Brain microvascular endothelial cell (primary cell): ENCODE measurements at regions not wholly inside any gene's neighbourhood (a gene's known extent, or its start where the extent isn't known, plus 50 kb on each side); places are given as distances from the start of the nearest gene placed in this dataset.

ENCODE experiments used
- DNase-seq: peaks from one replicate; pipeline ENCODE4 v3.0.0-alpha.2; 2020
- H3K27ac ChIP-seq: fragments of 250-450 bp; sonication (Bioruptor Pico); 2 replicates; pipeline ENCODE4 v1.5.1; 2020; ENCODE audit warnings: mild to moderate bottlenecking, moderate library complexity
- H3K27me3 ChIP-seq: fragments of 250-450 bp; sonication (Bioruptor Pico); replicated peaks from 2 replicates; pipeline ENCODE4 v1.5.1; 2020; ENCODE audit warnings: mild to moderate bottlenecking
- H3K36me3 ChIP-seq: fragments of 250-450 bp; sonication (Bioruptor Pico); replicated peaks from 2 replicates; pipeline ENCODE4 v1.5.1; 2020; ENCODE audit warnings: mild to moderate bottlenecking
- H3K4me3 ChIP-seq: 2 replicates; pipeline ENCODE4 v1.5.1; 2011; ENCODE audit warnings: low read depth, mild to moderate bottlenecking, control low read depth, low read length, moderate library complexity
- in situ Hi-C: cut with HindIII; loops from 2 replicates; pipeline ENCODE4 v1.10.0; 2017; ENCODE audit warnings: low sequenced_read_pairs, low pct_ligation_motif_present
- TF ChIP-seq, protein P1 (sequence below): IDR thresholded peaks from 2 replicates; pipeline ENCODE4 v1.5.1; 2011; ENCODE audit warnings: low read depth, mild to moderate bottlenecking, moderate library complexity, low read length, control low read depth, inconsistent platforms; ENCODE audit errors: missing control alignments

DNA sequence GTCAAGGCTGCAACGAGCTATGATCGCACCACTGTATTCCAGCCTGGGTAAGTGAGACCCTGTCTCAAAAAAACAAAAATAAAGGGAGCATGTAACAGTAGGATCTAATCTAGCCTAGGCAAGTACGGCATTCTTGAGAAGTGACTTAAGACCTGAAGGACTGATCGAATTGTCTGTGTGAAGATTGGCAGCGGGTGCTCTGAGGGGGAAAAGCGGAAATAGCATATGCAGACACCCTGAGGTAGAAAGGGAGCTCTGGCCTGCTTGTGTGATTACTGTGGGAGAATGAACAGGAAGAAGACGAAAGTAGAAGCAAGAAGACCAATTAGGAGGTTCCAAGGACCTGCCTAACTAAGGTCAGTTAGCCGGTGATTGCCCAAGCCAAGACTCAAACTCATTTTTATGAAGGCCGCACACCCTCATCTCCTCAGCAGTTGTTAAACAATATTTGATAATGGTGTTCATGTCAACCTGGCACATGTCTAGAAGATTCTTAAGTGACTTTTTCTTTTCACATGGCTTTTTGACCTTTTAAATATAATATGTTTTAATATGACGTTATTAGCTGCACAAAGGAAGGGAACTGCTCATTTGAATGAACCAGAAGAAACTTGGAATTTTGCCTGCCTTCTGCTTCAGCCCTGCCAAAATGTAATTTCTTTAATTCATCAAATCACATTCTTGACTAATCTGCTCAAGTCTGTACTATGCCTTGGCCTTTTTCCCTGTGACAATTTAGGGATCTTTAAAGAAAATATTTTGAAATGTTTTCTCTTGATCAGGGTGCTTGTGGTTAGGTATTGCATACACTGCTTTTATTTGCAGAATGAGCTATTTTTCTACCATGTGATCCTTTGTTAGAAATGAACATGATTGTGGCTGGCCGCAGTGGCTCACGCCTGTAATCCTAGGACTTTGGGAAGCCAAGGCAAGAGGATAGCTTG is 289.2 kb upstream of the DMRT1 start:
- in situ Hi-C loops = no loop called here
- Histone ChIP-seq H3K36me3 (no peaks in the 10 kb centered on the region), H3K4me3 (no peak overlapping the region), H3K27me3 (no peaks in the 10 kb centered on the region), H3K27ac (no peak overlapping the region)
- DNase-seq = no peak
- TF ChIP-seq, protein P1, sequence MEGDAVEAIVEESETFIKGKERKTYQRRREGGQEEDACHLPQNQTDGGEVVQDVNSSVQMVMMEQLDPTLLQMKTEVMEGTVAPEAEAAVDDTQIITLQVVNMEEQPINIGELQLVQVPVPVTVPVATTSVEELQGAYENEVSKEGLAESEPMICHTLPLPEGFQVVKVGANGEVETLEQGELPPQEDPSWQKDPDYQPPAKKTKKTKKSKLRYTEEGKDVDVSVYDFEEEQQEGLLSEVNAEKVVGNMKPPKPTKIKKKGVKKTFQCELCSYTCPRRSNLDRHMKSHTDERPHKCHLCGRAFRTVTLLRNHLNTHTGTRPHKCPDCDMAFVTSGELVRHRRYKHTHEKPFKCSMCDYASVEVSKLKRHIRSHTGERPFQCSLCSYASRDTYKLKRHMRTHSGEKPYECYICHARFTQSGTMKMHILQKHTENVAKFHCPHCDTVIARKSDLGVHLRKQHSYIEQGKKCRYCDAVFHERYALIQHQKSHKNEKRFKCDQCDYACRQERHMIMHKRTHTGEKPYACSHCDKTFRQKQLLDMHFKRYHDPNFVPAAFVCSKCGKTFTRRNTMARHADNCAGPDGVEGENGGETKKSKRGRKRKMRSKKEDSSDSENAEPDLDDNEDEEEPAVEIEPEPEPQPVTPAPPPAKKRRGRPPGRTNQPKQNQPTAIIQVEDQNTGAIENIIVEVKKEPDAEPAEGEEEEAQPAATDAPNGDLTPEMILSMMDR = no peak

DNA sequence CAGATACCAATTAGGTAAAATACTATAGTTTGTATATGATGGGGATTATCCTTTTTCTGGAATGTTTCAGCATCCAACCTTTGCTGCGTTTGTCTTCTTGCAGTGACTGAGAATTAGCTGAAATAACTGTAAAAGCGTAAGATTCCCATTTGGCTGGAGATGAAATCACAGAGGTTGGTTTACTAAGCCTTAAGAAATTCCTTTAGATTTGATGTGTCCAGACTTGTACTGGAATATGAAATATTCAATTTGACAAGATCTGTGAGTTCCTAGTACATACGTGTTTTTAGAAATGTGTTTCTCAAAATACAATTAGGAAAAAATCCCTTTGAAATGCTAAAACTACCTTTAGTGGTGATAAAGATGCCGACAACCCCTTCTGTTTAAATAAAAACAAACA is 286.0 kb upstream of the DMRT1 start:
- H3K27me3 ChIP-seq = no peaks in the 10 kb centered on the region
- no peak for DNase-seq
- H3K27ac ChIP-seq = no peak overlapping the region
- in situ Hi-C loops = no loop called here
- TF ChIP-seq, protein P1 = no peak
- no peaks in the 10 kb centered on the region for H3K36me3 ChIP-seq
- no peak overlapping the region for H3K4me3 ChIP-seq

DNA sequence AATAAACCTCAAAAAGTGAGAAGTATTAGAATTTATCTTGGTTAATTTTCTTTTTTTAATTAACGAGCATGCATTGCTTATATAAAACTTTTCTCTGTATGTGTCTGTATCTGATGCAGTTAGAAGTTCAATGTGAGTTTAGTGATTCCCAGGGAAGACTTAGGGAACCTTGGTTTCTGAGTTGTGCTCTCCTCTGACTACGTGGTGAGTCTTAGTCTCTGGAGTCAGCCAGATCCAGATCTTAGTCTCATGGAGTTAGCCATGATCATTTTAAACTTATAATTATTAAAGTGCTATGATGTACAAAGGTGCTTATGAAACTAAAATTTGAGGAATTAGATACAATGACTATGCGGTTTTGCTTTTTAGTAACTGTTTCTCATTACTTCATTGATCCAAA is 285.3 kb upstream of the DMRT1 start:
- no peaks in the 10 kb centered on the region for H3K36me3 ChIP-seq
- H3K27me3 ChIP-seq = no peaks in the 10 kb centered on the region
- in situ Hi-C loops = no loop called here
- TF ChIP-seq, protein P1 = no peak
- H3K27ac ChIP-seq = no peak overlapping the region
- no peak for DNase-seq
- H3K4me3 ChIP-seq = no peak overlapping the region

DNA sequence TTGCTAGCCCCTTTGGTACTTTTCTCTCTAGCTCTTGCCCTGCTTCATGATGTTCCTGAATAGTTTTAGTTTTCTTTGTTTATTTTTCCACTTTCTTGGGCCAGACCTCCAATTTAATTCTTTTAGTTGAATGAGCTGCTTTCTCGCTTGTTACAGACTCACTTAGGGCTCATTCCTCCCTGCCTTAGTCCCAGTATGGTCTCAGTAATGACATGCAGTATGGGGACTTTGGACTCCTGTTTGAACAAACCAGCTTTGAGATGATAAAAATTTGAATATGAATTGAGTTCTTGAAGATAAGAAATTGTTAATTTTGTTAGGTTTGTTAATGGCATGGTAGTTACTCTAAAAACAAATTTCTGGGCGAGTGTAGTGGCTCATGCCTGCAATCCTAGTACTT is 284.8 kb upstream of the DMRT1 start:
- in situ Hi-C loops = no loop called here
- Histone ChIP-seq H3K36me3 (no peaks in the 10 kb centered on the region), H3K27me3 (no peaks in the 10 kb centered on the region), H3K27ac (no peak overlapping the region), H3K4me3 (no peak overlapping the region)
- no peak for DNase-seq
- TF ChIP-seq, protein P1 = no peak

DNA sequence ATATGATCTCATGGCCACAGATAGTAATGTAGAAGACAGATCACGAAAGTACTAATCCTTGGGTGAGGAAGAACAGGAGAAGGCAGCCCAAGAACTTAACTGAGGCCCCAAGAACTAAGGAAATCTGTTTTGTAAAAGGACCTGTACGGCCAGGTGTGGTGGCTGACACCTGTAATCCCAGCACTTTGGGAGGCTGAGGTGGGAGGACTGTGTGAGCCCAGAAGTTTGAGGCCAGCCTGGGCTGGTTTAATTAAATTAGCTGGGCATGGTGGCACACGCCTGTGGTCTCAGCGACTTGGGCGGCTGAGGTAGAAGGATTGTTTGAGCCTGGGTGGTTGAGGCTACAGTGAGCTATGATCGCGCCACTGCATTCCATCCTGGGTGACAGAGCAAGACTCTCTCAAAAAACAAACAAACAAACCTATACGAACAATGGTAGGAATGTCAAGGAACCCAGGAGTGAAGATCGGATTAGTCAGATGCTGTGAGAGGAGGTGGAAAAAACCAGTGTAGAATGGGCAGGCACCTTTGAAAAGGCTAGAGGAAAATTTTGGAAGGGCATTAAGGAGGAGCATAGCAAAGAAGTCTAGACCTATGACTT is 283.8 kb upstream of the DMRT1 start:
- Histone ChIP-seq H3K27ac (no peak overlapping the region), H3K27me3 (no peaks in the 10 kb centered on the region), H3K36me3 (no peaks in the 10 kb centered on the region), H3K4me3 (no peak overlapping the region)
- DNase-seq = no peak
- TF ChIP-seq, protein P1 = no peak
- in situ Hi-C loops = no loop called here
